ENCODE measurements at regions not wholly inside any gene's neighbourhood (a gene's known extent, or its start where the extent isn't known, plus 50 kb on each side); places are given as distances from the start of the nearest gene placed in this dataset.

GRCh38 chr16:66066404-66066803 is 300.1 kb upstream of the CDH5 start:
- intact Hi-C loops (cut with micrococcal nuclease): no loop called here

GRCh38 chr16:66065925-66066324 is 300.6 kb upstream of the CDH5 start:
- intact Hi-C loops (cut with micrococcal nuclease): no loop called here

GRCh38 chr16:66064801-66065530 is 301.5 kb upstream of the CDH5 start:
- intact Hi-C loops (cut with micrococcal nuclease): no loop called here

GRCh38 chr16:66058832-66059231 is 307.7 kb upstream of the CDH5 start:
- intact Hi-C loops (cut with micrococcal nuclease): no loop called here

- intact Hi-C loops (cut with micrococcal nuclease): no loop called here
Observed at GRCh38 chr16:66058172-66058691, 308.3 kb upstream of the CDH5 start.

- intact Hi-C loops (cut with micrococcal nuclease): no loop called here
Observed at GRCh38 chr16:66057057-66057456, 309.4 kb upstream of the CDH5 start.

GRCh38 chr16:66054095-66054494 is 312.4 kb upstream of the CDH5 start:
- intact Hi-C loops (cut with micrococcal nuclease): no loop called here

- intact Hi-C loops (cut with micrococcal nuclease): no loop called here
Observed at GRCh38 chr16:66052745-66053144, 313.7 kb upstream of the CDH5 start.

GRCh38 chr16:66050991-66051390 is 315.5 kb upstream of the CDH5 start:
- intact Hi-C loops (cut with micrococcal nuclease): no loop called here

- intact Hi-C loops (cut with micrococcal nuclease): no loop called here
Observed at GRCh38 chr16:66049865-66050264, 316.6 kb upstream of the CDH5 start.

GRCh38 chr16:66045626-66046025 is 320.9 kb upstream of the CDH5 start:
- intact Hi-C loops (cut with micrococcal nuclease): no loop called here

GRCh38 chr16:66044556-66044955 is 321.9 kb upstream of the CDH5 start:
- intact Hi-C loops (cut with micrococcal nuclease): no loop called here

GRCh38 chr16:66044089-66044488 is 322.4 kb upstream of the CDH5 start:
- intact Hi-C loops (cut with micrococcal nuclease): no loop called here

GRCh38 chr16:66043326-66043725 is 323.2 kb upstream of the CDH5 start:
- intact Hi-C loops (cut with micrococcal nuclease): no loop called here

- intact Hi-C loops (cut with micrococcal nuclease): no loop called here
Observed at GRCh38 chr16:66042341-66042740, 324.1 kb upstream of the CDH5 start.

GRCh38 chr16:66041907-66042306 is 324.6 kb upstream of the CDH5 start:
- intact Hi-C loops (cut with micrococcal nuclease): no loop called here

GRCh38 chr16:66039793-66040192 is 326.7 kb upstream of the CDH5 start:
- intact Hi-C loops (cut with micrococcal nuclease): no loop called here

GRCh38 chr16:66036793-66037715 is 329.4 kb upstream of the CDH5 start:
- intact Hi-C loops (cut with micrococcal nuclease): no loop called here

GRCh38 chr16:66036184-66036583 is 330.3 kb upstream of the CDH5 start:
- intact Hi-C loops (cut with micrococcal nuclease): no loop called here

- intact Hi-C loops (cut with micrococcal nuclease): no loop called here
Observed at GRCh38 chr16:66035096-66035495, 331.4 kb upstream of the CDH5 start.

GRCh38 chr16:66032841-66033240 is 333.6 kb upstream of the CDH5 start:
- intact Hi-C loops (cut with micrococcal nuclease): no loop called here

GRCh38 chr16:66030036-66030435 is 336.5 kb upstream of the CDH5 start:
- intact Hi-C loops (cut with micrococcal nuclease): no loop called here
